ENCODE measurements at regions not wholly inside any gene's neighbourhood (a gene's known extent, or its start where the extent isn't known, plus 50 kb on each side); places are given as distances from the start of the nearest gene placed in this dataset.

DNA sequence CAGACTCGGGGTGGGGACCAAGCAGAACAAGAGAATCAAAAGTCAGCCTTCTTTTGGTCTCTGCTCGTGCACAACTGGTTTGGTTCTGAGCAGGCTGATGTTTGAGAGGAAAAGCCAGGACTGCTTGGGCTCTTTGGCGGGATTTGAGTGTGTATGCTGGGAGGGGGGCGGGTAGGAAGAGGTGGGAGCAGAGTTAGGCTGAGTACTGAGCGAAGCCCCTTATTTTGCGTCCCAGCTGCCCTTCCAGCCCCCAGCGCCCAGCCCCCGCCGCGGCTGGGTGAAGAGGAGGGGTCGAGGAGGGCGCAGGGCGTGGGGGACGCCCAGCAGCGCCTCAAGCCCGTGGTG, 153.5 kb upstream of the GOLIM4 start:
- Histone ChIP-seq H3K9ac (ENCODE audit: low read depth in 1 of 2, low read length in 2 of 2) (no peak overlapping the region), H3K4me3 (ENCODE audit: low read depth in 1 of 2, low read length in 2 of 2) (peak overlapping the region; percentile 65 to 68), H3K9me3 (ENCODE audit: control insufficient read depth in 1 of 2, low read length in 2 of 2) (no peaks in the 10 kb centered on the region), H3K4me1 (ENCODE audit: control insufficient read depth in 1 of 2, insufficient read depth in 2 of 2, low read length in 2 of 2) (peaks cover 9 to 17% of the 10 kb centered on the region in 2 donors), H3K27ac (ENCODE audit: low read depth, low read length) (no peak overlapping the region), H3K27me3 (ENCODE audit: control insufficient read depth in 1 of 2, insufficient read depth in 2 of 2, low read length in 2 of 2) (peaks cover 21 to 50% of the 10 kb centered on the region in 2 donors), H3K36me3 (ENCODE audit: control insufficient read depth in 1 of 2, insufficient read depth in 2 of 2, low read length in 2 of 2) (no peaks in the 10 kb centered on the region)

- H3K9ac ChIP-seq (ENCODE audit: low read depth in 1 of 2, low read length in 2 of 2), result no peak overlapping the region
- no peaks in the 10 kb centered on the region for H3K9me3 ChIP-seq (ENCODE audit: control insufficient read depth in 1 of 2, low read length in 2 of 2)
- peak overlapping the region; percentile 65 to 68 for H3K4me3 ChIP-seq (ENCODE audit: low read depth in 1 of 2, low read length in 2 of 2)
- peaks cover 21 to 50% of the 10 kb centered on the region in 2 donors for H3K27me3 ChIP-seq (ENCODE audit: control insufficient read depth in 1 of 2, insufficient read depth in 2 of 2, low read length in 2 of 2)
- H3K27ac ChIP-seq (ENCODE audit: low read depth, low read length), result no peak overlapping the region
- no peaks in the 10 kb centered on the region for H3K36me3 ChIP-seq (ENCODE audit: control insufficient read depth in 1 of 2, insufficient read depth in 2 of 2, low read length in 2 of 2)
- H3K4me1 ChIP-seq (ENCODE audit: control insufficient read depth in 1 of 2, insufficient read depth in 2 of 2, low read length in 2 of 2), result peaks cover 9 to 17% of the 10 kb centered on the region in 2 donors
These were observed 152.9 kb upstream of the GOLIM4 start for GRCh38 chr3:168248383-168249204.

DNA sequence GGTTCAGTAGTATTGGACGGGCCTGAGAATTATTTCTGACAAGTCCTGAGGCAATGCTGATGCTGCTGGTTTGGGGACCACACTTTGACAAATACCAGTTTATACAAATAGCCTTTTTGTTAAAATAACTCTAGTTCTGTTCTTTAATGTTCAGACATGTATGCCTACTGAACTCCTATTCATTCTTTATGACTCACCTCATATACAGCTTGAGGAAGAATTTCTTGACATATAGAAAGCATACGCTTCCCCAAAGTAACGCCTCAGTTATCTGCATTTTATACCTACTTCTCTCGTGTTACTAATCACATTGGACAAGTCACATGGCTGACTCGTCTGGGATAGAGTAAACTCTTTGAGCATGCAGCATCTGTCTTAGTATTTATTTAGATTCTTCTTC, 145.4 kb upstream of the GOLIM4 start:
- peaks cover 3 to 5% of the 10 kb centered on the region in 2 donors for H3K27me3 ChIP-seq (ENCODE audit: control insufficient read depth in 1 of 2, insufficient read depth in 2 of 2, low read length in 2 of 2)

DNA sequence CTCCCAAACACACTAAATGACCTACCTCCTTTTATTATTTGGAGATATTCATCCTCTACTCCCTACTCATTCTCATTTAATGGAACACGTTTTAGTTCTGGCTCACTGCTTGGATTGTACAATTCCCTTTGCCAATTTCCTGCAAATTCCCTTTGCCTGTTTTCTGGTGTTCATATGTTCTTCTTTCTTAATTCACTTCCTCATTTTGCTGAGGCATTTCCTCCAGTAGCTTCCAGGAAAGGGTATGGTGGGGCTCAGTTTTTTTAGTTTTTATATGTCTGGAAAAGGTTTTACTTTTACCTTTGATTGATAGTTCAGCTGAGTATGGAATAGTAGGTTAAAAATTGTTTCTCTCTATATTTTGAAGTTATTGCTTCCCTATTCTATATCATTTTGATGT, 143.6 kb upstream of the GOLIM4 start:
- Histone ChIP-seq H3K4me1 (ENCODE audit: control insufficient read depth in 1 of 2, insufficient read depth in 2 of 2, low read length in 2 of 2) (no peaks in the 10 kb centered on the region), H3K4me3 (ENCODE audit: low read depth in 1 of 2, low read length in 2 of 2) (no peak overlapping the region), H3K27ac (ENCODE audit: low read depth, low read length) (no peak overlapping the region), H3K9me3 (ENCODE audit: control insufficient read depth in 1 of 2, low read length in 2 of 2) (no peaks in the 10 kb centered on the region), H3K27me3 (ENCODE audit: control insufficient read depth in 1 of 2, insufficient read depth in 2 of 2, low read length in 2 of 2) (peaks cover 3 to 4% of the 10 kb centered on the region in 2 donors), H3K9ac (ENCODE audit: low read depth in 1 of 2, low read length in 2 of 2) (no peak overlapping the region), H3K36me3 (ENCODE audit: control insufficient read depth in 1 of 2, insufficient read depth in 2 of 2, low read length in 2 of 2) (no peaks in the 10 kb centered on the region)

More for the DNA sequence above, 145.4 kb upstream of the GOLIM4 start:
- no peaks in the 10 kb centered on the region for H3K9me3 ChIP-seq (ENCODE audit: control insufficient read depth in 1 of 2, low read length in 2 of 2)
- H3K36me3 ChIP-seq (ENCODE audit: control insufficient read depth in 1 of 2, insufficient read depth in 2 of 2, low read length in 2 of 2), result no peaks in the 10 kb centered on the region
- H3K4me1 ChIP-seq (ENCODE audit: control insufficient read depth in 1 of 2, insufficient read depth in 2 of 2, low read length in 2 of 2), result no peaks in the 10 kb centered on the region
- H3K27ac ChIP-seq (ENCODE audit: low read depth, low read length), result no peak overlapping the region
- H3K4me3 ChIP-seq (ENCODE audit: low read depth in 1 of 2, low read length in 2 of 2), result no peak overlapping the region
- H3K9ac ChIP-seq (ENCODE audit: low read depth in 1 of 2, low read length in 2 of 2), result no peak overlapping the region

- Histone ChIP-seq H3K36me3 (ENCODE audit: control insufficient read depth in 1 of 2, insufficient read depth in 2 of 2, low read length in 2 of 2) (no peaks in the 10 kb centered on the region), H3K27me3 (ENCODE audit: control insufficient read depth in 1 of 2, insufficient read depth in 2 of 2, low read length in 2 of 2) (peaks cover 3 to 4% of the 10 kb centered on the region in 2 donors), H3K9me3 (ENCODE audit: control insufficient read depth in 1 of 2, low read length in 2 of 2) (no peaks in the 10 kb centered on the region), H3K9ac (ENCODE audit: low read depth in 1 of 2, low read length in 2 of 2) (no peak overlapping the region), H3K4me3 (ENCODE audit: low read depth in 1 of 2, low read length in 2 of 2) (no peak overlapping the region), H3K27ac (ENCODE audit: low read depth, low read length) (no peak overlapping the region), H3K4me1 (ENCODE audit: control insufficient read depth in 1 of 2, insufficient read depth in 2 of 2, low read length in 2 of 2) (no peaks in the 10 kb centered on the region)
These were observed 137.3 kb upstream of the GOLIM4 start for GRCh38 chr3:168233001-168233400.

DNA sequence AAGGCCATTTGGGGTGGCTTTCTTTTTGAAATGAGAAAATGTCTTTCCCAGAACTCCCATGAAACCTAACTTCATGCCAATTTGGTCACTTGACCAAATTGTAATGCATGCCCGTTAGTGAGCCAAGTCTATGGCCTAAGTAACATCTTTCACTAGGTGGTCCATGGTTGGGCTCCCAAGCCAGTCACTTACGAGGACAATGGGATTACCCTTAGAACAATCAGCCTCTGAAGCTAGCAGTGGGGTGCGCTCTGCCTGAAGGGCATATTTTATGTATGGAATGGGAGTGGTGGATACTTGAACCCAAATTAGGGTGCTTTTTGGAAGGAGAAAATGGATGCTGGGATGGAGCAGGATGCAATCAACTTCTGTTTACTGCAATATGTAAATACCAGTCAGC, 127.4 kb upstream of the GOLIM4 start:
- H3K27me3 ChIP-seq (ENCODE audit: control insufficient read depth in 1 of 2, insufficient read depth in 2 of 2, low read length in 2 of 2), result peaks cover 0 to 8% of the 10 kb centered on the region in 2 donors
- H3K9ac ChIP-seq (ENCODE audit: low read depth in 1 of 2, low read length in 2 of 2), result no peak overlapping the region
- no peak overlapping the region for H3K4me3 ChIP-seq (ENCODE audit: low read depth in 1 of 2, low read length in 2 of 2)
- H3K27ac ChIP-seq (ENCODE audit: low read depth, low read length), result no peak overlapping the region
- no peaks in the 10 kb centered on the region for H3K9me3 ChIP-seq (ENCODE audit: control insufficient read depth in 1 of 2, low read length in 2 of 2)
- no peaks in the 10 kb centered on the region for H3K4me1 ChIP-seq (ENCODE audit: control insufficient read depth in 1 of 2, insufficient read depth in 2 of 2, low read length in 2 of 2)
- H3K36me3 ChIP-seq (ENCODE audit: control insufficient read depth in 1 of 2, insufficient read depth in 2 of 2, low read length in 2 of 2), result no peaks in the 10 kb centered on the region

GRCh38 chr3:168220556-168220955, 124.8 kb upstream of the GOLIM4 start:
- no peaks in the 10 kb centered on the region for H3K36me3 ChIP-seq (ENCODE audit: control insufficient read depth in 1 of 2, insufficient read depth in 2 of 2, low read length in 2 of 2)
- H3K4me1 ChIP-seq (ENCODE audit: control insufficient read depth in 1 of 2, insufficient read depth in 2 of 2, low read length in 2 of 2), result no peaks in the 10 kb centered on the region
- no peak overlapping the region for H3K4me3 ChIP-seq (ENCODE audit: low read depth in 1 of 2, low read length in 2 of 2)
- H3K9me3 ChIP-seq (ENCODE audit: control insufficient read depth in 1 of 2, low read length in 2 of 2), result no peaks in the 10 kb centered on the region
- H3K27me3 ChIP-seq (ENCODE audit: control insufficient read depth in 1 of 2, insufficient read depth in 2 of 2, low read length in 2 of 2), result peaks cover 0 to 8% of the 10 kb centered on the region in 2 donors
- H3K9ac ChIP-seq (ENCODE audit: low read depth in 1 of 2, low read length in 2 of 2), result no peak overlapping the region
- H3K27ac ChIP-seq (ENCODE audit: low read depth, low read length), result no peak overlapping the region

DNA sequence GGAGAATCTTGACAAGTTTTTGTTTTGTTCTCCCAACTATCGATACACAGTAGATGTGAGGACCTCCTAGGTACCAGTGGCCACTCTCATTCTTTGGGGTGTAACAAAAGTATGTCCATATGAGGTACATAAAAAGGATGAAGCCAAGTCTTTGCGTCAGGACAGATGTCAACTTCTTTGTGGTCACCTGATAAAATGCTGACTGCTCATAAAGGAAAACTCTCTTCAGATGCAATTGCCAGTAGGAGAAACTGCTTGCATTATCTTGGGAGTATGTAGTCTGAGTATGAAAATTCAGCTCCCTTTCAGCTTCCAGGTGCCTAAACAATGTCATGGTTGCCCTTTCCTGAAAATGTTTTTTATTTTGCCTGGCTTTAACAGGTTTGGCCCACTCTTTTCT, 123.8 kb upstream of the GOLIM4 start:
- H3K27me3 ChIP-seq (ENCODE audit: control insufficient read depth in 1 of 2, insufficient read depth in 2 of 2, low read length in 2 of 2), result peaks cover 0 to 8% of the 10 kb centered on the region in 2 donors
- H3K27ac ChIP-seq (ENCODE audit: low read depth, low read length), result no peak overlapping the region
- H3K4me1 ChIP-seq (ENCODE audit: control insufficient read depth in 1 of 2, insufficient read depth in 2 of 2, low read length in 2 of 2), result no peaks in the 10 kb centered on the region
- no peaks in the 10 kb centered on the region for H3K36me3 ChIP-seq (ENCODE audit: control insufficient read depth in 1 of 2, insufficient read depth in 2 of 2, low read length in 2 of 2)
- H3K9ac ChIP-seq (ENCODE audit: low read depth in 1 of 2, low read length in 2 of 2), result no peak overlapping the region
- H3K4me3 ChIP-seq (ENCODE audit: low read depth in 1 of 2, low read length in 2 of 2), result no peak overlapping the region
- H3K9me3 ChIP-seq (ENCODE audit: control insufficient read depth in 1 of 2, low read length in 2 of 2), result no peaks in the 10 kb centered on the region

- H3K4me3 ChIP-seq (ENCODE audit: low read depth in 1 of 2, low read length in 2 of 2), result no peak overlapping the region
- H3K27ac ChIP-seq (ENCODE audit: low read depth, low read length), result no peak overlapping the region
- no peaks in the 10 kb centered on the region for H3K36me3 ChIP-seq (ENCODE audit: control insufficient read depth in 1 of 2, insufficient read depth in 2 of 2, low read length in 2 of 2)
- H3K9ac ChIP-seq (ENCODE audit: low read depth in 1 of 2, low read length in 2 of 2), result no peak overlapping the region
- no peaks in the 10 kb centered on the region for H3K4me1 ChIP-seq (ENCODE audit: control insufficient read depth in 1 of 2, insufficient read depth in 2 of 2, low read length in 2 of 2)
- no peaks in the 10 kb centered on the region for H3K9me3 ChIP-seq (ENCODE audit: control insufficient read depth in 1 of 2, low read length in 2 of 2)
- H3K27me3 ChIP-seq (ENCODE audit: control insufficient read depth in 1 of 2, insufficient read depth in 2 of 2, low read length in 2 of 2), result peaks cover 0 to 3% of the 10 kb centered on the region in 2 donors
These were observed 122.9 kb upstream of the GOLIM4 start for GRCh38 chr3:168218600-168218999.

DNA sequence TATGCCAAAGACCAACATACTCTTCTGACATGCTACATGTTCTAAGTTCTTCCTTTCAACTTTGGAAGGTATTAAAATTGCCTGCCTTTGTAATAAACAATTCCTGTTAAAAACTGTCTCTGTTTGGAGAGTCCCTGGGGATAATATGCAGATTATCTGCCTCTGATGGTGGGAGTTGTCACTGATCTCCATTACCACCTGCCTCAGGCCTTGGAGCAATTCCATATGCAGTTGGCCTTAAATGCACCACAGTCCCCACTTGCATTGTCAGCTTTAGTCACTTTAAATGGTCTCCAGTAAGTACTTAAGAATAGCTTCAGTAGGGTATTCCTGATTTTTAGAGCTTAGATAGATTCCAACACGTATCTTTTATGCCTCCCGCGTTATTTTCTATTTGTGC, 121.1 kb upstream of the GOLIM4 start:
- Histone ChIP-seq H3K36me3 (ENCODE audit: control insufficient read depth in 1 of 2, insufficient read depth in 2 of 2, low read length in 2 of 2) (no peaks in the 10 kb centered on the region), H3K27me3 (ENCODE audit: control insufficient read depth in 1 of 2, insufficient read depth in 2 of 2, low read length in 2 of 2) (peaks cover 0 to 3% of the 10 kb centered on the region in 2 donors), H3K9me3 (ENCODE audit: control insufficient read depth in 1 of 2, low read length in 2 of 2) (no peaks in the 10 kb centered on the region), H3K27ac (ENCODE audit: low read depth, low read length) (no peak overlapping the region), H3K9ac (ENCODE audit: low read depth in 1 of 2, low read length in 2 of 2) (no peak overlapping the region), H3K4me3 (ENCODE audit: low read depth in 1 of 2, low read length in 2 of 2) (no peak overlapping the region), H3K4me1 (ENCODE audit: control insufficient read depth in 1 of 2, insufficient read depth in 2 of 2, low read length in 2 of 2) (no peaks in the 10 kb centered on the region)

Measured in duodenal mucosa (tissue), 2 donors.